Lower lobe of right lung (tissue), 2 donors: ENCODE measurements at regions not wholly inside any gene's neighbourhood (a gene's known extent, or its start where the extent isn't known, plus 50 kb on each side); places are given as distances from the start of the nearest gene placed in this dataset.

Experiments used
- ATAC-seq, 2 donors: fragments of 200-7000 bp; cut with Tn5 transposase; one replicate each; pipeline ENCODE4 v1.9.1; 2020 to 2022; ENCODE audit warnings: mild to moderate bottlenecking in 2 of 2, moderate library complexity in 2 of 2
- DNase-seq: peaks from one replicate; pipeline ENCODE4 v3.0.0-alpha.2; 2020
- H3K27ac ChIP-seq: fragments of 200-600 bp; one replicate; pipeline ENCODE4 v1.8.0; 2022
- H3K27me3 ChIP-seq: fragments of 200-600 bp; one replicate; pipeline ENCODE4 v1.8.0; 2022; ENCODE audit warnings: low read depth
- H3K36me3 ChIP-seq: fragments of 200-600 bp; one replicate; pipeline ENCODE4 v1.8.0; 2022; ENCODE audit warnings: mild to moderate bottlenecking
- H3K4me1 ChIP-seq: fragments of 200-600 bp; one replicate; pipeline ENCODE4 v1.8.0; 2022
- H3K4me3 ChIP-seq: fragments of 200-600 bp; one replicate; pipeline ENCODE4 v1.8.0; 2022; ENCODE audit warnings: mild to moderate bottlenecking
- H3K9me3 ChIP-seq: fragments of 200-600 bp; one replicate; pipeline ENCODE4 v1.8.0; 2022
- CTCF ChIP-seq: fragments of 200-600 bp; IDR thresholded peaks from one replicate; pipeline ENCODE4 v1.8.0; 2022; ENCODE audit warnings: antibody characterized with exemption, mild to moderate bottlenecking
- intact Hi-C: fragments of 100-400 bp; cut with DNase I; formaldehyde crosslinking; loops from one replicate; pipeline ENCODE4 v1.11.0; 2022
- donor health status: DM: no; HTN: yes; CAD: no; lungs with severe emphysema.

GRCh38 chr1:197825541-197825940, 50.3 kb upstream of the DENND1B start:
- Histone ChIP-seq H3K36me3 (no peaks in the 10 kb centered on the region), H3K27me3 (no peaks in the 10 kb centered on the region), H3K9me3 (no peaks in the 10 kb centered on the region), H3K27ac (no peak overlapping the region), H3K4me3 (no peak overlapping the region), H3K4me1 (no peaks in the 10 kb centered on the region)
- intact Hi-C loops, result no loop called here
- TF ChIP-seq CTCF, result no peak
- DNase-seq (no peak), ATAC-seq (no peak)
